ENCODE measurements at regions not wholly inside any gene's neighbourhood (a gene's known extent, or its start where the extent isn't known, plus 50 kb on each side); places are given as distances from the start of the nearest gene placed in this dataset.

DNA sequence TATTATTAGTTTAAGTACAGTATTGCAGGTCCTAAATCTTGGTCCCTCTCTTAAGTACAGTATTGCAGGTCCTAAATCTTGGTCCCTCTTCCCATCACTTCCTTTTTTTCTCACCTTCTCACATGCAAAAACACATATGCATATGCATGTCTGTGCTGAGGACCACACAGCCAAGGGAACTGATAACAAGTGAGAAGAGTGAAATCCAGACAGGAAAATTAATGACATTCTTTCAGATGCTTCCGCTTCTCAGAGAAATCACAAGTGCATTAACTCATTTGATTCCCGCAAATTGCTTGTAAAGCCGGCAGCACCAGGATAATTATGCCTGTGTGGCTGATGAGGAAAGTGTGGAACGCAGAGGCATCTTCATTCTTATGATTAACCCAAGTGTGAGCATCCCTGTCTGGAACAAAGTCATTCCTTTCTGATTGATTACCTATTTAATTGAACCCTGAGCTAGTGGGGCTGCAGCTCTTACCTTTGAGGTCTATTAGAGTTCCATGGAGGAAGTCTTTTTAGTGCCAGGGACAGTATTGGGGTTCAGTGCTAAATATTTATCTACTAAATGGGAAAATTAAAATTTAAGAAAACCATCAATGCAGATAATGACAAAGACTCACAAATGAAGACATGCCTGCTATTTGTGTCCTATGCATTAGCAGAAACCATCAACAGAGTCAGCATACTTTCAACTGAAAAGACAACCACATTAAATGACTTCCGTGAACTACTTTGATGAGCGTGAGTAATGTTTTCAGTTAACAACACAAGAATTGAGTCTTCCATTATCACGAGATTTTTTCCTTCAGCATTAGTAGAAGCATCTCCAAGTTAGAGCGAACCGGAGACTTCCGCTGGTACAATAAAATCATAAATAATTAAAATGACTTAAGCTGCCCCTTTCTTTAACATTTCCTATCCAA lies 220.4 kb upstream of the SLC35G4 start:
- WGBS, 2 donors, result 88 to 90% methylated on average over 10 of the region's 10 CpGs
- TF ChIP-seq, protein P1, sequence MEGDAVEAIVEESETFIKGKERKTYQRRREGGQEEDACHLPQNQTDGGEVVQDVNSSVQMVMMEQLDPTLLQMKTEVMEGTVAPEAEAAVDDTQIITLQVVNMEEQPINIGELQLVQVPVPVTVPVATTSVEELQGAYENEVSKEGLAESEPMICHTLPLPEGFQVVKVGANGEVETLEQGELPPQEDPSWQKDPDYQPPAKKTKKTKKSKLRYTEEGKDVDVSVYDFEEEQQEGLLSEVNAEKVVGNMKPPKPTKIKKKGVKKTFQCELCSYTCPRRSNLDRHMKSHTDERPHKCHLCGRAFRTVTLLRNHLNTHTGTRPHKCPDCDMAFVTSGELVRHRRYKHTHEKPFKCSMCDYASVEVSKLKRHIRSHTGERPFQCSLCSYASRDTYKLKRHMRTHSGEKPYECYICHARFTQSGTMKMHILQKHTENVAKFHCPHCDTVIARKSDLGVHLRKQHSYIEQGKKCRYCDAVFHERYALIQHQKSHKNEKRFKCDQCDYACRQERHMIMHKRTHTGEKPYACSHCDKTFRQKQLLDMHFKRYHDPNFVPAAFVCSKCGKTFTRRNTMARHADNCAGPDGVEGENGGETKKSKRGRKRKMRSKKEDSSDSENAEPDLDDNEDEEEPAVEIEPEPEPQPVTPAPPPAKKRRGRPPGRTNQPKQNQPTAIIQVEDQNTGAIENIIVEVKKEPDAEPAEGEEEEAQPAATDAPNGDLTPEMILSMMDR (IDR thresholded peaks at IDR 0.05), result no peak
- no peak for TF ChIP-seq POLR2A (IDR thresholded peaks at IDR 0.05)
- Histone ChIP-seq H3K27me3 (no peaks in the 10 kb centered on the region), H3K36me3 (no peaks in the 10 kb centered on the region), H3K4me1 (no peaks in the 10 kb centered on the region), H3K27ac (no peak overlapping the region), H3K9me3 (no peaks in the 10 kb centered on the region), H3K4me3 (replicated peaks in 1 of 3) (no peak overlapping the region)
- DNase-seq, result no peak
- intact Hi-C loops (cut with DNase I), result no loop called here

DNA sequence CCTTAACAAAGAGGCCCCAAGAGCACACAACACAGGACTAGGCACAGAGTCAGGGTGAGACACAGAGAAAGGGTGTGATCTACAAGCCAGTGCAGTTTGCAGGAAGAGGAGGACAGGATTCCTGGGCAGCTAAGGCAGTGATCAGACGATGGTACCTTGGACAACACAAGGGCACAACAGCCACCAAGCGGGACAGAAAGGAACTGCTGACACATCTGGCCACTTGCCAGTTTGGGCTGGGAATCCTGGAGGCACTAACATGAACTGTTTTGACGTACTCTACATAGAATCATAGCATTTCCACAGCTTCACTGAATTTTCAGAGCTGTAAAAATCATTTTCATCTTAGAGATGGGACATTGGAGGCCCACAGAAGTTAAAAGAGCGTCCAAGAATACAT lies 221.5 kb upstream of the SLC35G4 start:
- H3K27ac ChIP-seq, result no peak overlapping the region
- no peak overlapping the region for H3K4me3 ChIP-seq (replicated peaks in 1 of 3)
- no peaks in the 10 kb centered on the region for H3K36me3 ChIP-seq
- H3K4me1 ChIP-seq, result no peaks in the 10 kb centered on the region
- DNase-seq, result peak; percentile 60 to 75
- H3K27me3 ChIP-seq, result no peaks in the 10 kb centered on the region
- whole genome bisulfite sequencing, 2 donors, result 35% methylated on average over 4 of the region's 4 CpGs
- TF ChIP-seq, protein P1 (IDR thresholded peaks at IDR 0.05), result peak in 5 of 6 experiments; percentile 11 to 50 (median 46)
- TF ChIP-seq POLR2A (IDR thresholded peaks at IDR 0.05), result no peak
- intact Hi-C loops (cut with DNase I), result no loop called here
- no peaks in the 10 kb centered on the region for H3K9me3 ChIP-seq

DNA sequence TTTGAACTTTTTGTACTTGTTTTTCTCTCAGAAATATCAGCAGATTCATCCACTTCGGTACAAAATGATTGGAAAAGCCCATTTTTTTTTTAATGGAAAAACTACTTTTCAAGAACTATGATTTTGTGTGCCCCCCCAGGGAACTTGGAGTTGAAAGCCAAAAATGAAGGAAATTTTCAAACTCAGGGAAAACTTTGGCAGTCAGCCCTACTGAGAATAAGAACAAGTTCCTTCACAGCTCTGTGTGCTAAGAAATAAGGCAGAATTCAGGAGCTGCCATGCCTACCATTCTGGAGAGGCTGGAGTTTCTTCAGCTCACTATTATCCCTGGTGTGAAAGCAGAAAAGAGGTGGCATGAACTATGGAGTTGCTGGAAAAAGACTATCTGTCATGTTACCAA lies 226.0 kb upstream of the SLC35G4 start:
- intact Hi-C loops (cut with DNase I), result no loop called here

DNA sequence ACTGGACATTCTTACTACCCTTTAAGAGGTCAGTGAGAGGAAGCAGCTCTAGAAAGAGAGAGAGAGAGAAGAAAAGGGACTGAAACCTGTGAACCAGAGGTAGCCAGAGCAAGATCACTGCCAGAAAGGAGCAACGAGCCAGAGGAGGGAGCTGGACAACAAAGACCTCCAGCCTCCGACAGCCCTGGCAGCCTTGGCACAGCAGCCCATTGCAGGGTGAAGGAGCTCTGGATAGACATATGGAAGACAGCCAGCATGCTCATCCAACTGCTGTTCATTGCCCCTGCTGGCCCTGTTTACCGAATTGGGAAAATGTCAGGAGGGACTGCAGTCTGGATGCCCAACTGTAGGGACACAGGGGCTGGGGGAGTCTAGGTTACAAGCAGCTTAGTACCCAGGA lies 228.4 kb upstream of the SLC35G4 start:
- 75 to 95% methylated on average over 3 of the region's 3 CpGs for WGBS, 2 donors
- no peak overlapping the region for H3K27ac ChIP-seq

More for the DNA sequence above, 226.0 kb upstream of the SLC35G4 start:
- Histone ChIP-seq H3K36me3 (no peaks in the 10 kb centered on the region), H3K4me1 (no peaks in the 10 kb centered on the region), H3K27ac (no peak overlapping the region), H3K27me3 (no peaks in the 10 kb centered on the region), H3K9me3 (no peaks in the 10 kb centered on the region), H3K4me3 (replicated peaks in 1 of 3) (no peak overlapping the region)
- WGBS, 2 donors, result 0 to 34% methylated on average over 1 of the region's 1 CpG
- no peak for DNase-seq
- TF ChIP-seq POLR2A (IDR thresholded peaks at IDR 0.05), result no peak
- TF ChIP-seq, protein P1 (IDR thresholded peaks at IDR 0.05), result no peak

DNA sequence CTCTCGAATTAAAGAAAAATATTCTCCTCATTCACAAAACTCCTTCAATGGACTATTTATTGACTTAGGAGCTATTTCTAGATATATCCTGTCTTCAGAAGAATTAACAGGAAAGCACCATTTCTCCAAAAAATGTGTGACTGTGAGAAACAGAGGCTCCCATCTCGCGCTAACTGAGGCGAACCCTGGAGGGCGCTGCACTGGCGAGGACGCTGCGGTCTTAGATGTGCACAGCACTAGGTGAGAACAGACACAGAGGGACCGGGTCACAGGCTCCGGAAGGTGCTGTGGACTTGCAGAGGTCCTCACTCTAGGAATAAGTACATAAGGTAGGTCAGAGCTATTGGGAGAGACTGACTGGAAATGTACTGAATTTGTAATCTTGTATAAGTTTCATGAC lies 229.7 kb upstream of the SLC35G4 start:
- no peak for DNase-seq
- WGBS, 2 donors, result 93 to 95% methylated on average over 10 of the region's 10 CpGs
- Histone ChIP-seq H3K9me3 (no peaks in the 10 kb centered on the region), H3K27ac (no peak overlapping the region), H3K4me1 (no peaks in the 10 kb centered on the region), H3K4me3 (replicated peaks in 1 of 3) (no peak overlapping the region), H3K27me3 (no peaks in the 10 kb centered on the region), H3K36me3 (no peaks in the 10 kb centered on the region)
- TF ChIP-seq, protein P1 (IDR thresholded peaks at IDR 0.05), result no peak
- TF ChIP-seq POLR2A (IDR thresholded peaks at IDR 0.05), result no peak
- intact Hi-C loops (cut with DNase I), result no loop called here

More for the DNA sequence above, 228.4 kb upstream of the SLC35G4 start:
- no peaks in the 10 kb centered on the region for H3K9me3 ChIP-seq
- no peaks in the 10 kb centered on the region for H3K27me3 ChIP-seq
- no peaks in the 10 kb centered on the region for H3K4me1 ChIP-seq
- intact Hi-C loops (cut with DNase I), result no loop called here
- no peaks in the 10 kb centered on the region for H3K36me3 ChIP-seq
- H3K4me3 ChIP-seq (replicated peaks in 1 of 3), result no peak overlapping the region
- no peak for DNase-seq
- no peak for TF ChIP-seq POLR2A (IDR thresholded peaks at IDR 0.05)
- TF ChIP-seq, protein P1 (IDR thresholded peaks at IDR 0.05), result no peak

All from thyroid gland (tissue), 4 donors.